GM18507 (cell line): ENCODE measurements at regions not wholly inside any gene's neighbourhood (a gene's known extent, or its start where the extent isn't known, plus 50 kb on each side); places are given as distances from the start of the nearest gene placed in this dataset.

Source experiments
- DNase-seq: peaks from one replicate; pipeline ENCODE4 v3.0.0; 2011; ENCODE audit warnings: low read depth; ENCODE audit not compliant: insufficient read length; ENCODE audit errors: extremely low spot score
- FAIRE-seq: peaks from 2 replicates; lab custom pipeline; 2011; peaks lifted over from hg19 to GRCh38; lab: Jason Lieb, UNC

GRCh38 chr10:133008736-133009135, 66.4 kb upstream of the CFAP46 start:
- no peak for FAIRE-seq
- DNase-seq, result no peak

- FAIRE-seq (no peak), DNase-seq (no peak)
Measured at GRCh38 chr10:133008196-133008595, 65.8 kb upstream of the CFAP46 start.

DNA sequence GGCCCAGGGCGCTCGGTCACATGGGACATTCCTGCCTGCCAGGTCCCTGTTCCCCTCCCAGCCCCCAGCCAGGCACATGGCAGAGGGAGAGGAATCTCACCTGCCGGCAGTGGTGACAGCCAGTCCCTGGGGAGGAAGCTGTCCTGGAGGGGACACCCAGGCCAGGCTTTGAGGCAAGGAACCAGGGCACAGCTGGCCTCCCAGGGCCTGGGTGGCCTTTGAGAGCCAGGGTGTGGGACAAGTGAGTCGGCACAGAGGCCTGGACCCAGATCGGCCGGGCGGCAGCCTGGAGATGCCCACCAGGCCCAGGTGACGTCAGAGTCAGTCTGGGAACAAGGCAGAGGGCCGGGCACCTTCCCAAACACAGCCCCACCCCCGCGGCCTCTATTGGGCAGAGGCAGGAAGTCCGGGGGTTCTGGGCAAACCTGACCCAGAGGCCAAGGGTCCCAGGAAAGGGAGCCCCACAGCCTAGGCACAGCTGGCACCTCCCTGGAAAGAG, 65.0 kb upstream of the CFAP46 start:
- no peak for DNase-seq
- no peak for FAIRE-seq

DNA sequence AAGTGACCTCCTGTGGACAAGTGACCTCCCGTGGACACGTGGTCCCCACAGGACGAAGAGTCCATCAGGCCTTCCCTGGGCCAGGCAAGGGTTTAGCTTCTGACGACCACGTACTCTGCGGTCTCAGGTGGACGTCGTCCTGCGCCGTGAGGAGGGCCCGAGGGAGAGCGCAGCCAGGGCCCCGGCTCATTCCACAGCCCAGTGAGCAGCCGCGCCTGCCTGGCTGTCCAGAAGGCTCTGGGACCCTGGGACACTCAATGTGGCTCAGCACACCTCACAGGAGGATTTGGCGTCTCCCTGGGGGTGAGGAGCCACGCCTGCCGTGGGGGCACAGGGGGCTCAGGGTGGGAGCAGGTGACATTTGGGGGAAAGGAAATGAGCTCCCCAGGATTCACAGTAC, 64.4 kb upstream of the CFAP46 start:
- DNase-seq, result no peak
- no peak for FAIRE-seq

GRCh38 chr10:133006202-133006601, 63.8 kb upstream of the CFAP46 start:
- no peak for FAIRE-seq
- DNase-seq, result no peak

GRCh38 chr10:133004478-133004877, 62.1 kb upstream of the CFAP46 start:
- no peak for DNase-seq
- FAIRE-seq, result no peak

- DNase-seq (no peak), FAIRE-seq (no peak)
Measured at GRCh38 chr10:133003188-133003587, 60.8 kb upstream of the CFAP46 start.

- no peak for DNase-seq
- no peak for FAIRE-seq
Measured at GRCh38 chr10:133002685-133003084, 60.3 kb upstream of the CFAP46 start.

- DNase-seq (no peak), FAIRE-seq (no peak)
Measured at GRCh38 chr10:133001114-133001513, 58.7 kb upstream of the CFAP46 start.

DNA sequence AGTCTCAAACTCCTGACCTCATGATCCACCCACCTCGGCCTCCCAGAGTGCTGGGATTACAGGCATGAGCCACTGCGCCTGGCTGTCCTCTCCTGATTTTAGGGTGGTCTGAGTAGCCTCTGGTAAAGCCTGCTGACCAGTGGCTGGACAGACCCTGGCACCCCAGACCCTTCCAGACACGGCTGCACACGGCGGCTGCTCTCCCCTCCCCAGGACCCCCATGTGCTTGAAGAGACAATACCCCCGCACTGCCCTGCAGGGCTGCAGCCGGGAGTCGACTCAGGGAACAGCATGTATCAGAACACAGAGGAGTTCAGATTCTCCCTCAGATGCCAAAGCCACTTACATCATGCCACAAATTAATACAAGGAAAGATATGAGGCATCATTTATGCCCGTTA, 58.3 kb upstream of the CFAP46 start:
- DNase-seq (no peak), FAIRE-seq (no peak)

GRCh38 chr10:132997517-132998265, 55.3 kb upstream of the CFAP46 start:
- DNase-seq (no peak), FAIRE-seq (no peak)

DNA sequence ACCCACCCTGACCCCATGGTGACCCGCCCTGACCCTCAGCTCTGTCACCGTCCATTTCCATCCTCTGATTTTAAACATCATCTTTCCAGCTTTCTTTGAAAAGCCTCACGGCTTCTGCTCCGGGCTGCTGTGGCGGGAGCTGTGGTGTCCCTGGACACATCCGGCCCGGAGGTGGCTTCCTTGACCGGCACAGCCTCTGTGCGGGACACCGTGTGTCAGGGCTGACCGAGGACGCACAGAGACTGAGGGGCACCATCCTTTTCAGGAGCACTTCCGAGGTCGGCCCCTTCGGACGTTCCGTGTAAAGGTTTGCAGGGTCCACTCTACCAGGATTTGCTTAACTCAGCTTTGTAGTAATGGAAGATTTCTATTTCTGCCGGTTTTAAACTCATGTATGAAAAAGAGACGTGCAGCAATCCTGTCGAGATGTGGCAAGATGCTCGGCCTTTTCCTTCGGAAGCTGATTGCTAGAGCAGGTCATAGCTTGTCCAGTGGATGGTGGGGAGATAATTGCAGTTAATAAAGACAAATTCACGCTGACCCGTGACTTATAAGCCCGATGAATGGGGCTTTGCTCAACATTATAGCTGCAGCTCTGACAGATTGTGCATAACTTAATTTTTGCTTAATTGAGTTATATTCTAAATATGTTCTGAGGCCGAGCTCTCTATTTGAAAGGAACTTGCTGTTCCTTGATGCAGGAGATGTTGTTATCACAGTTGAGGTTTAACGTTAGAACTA, 54.4 kb upstream of the CFAP46 start:
- DNase-seq (no peak), FAIRE-seq (no peak)

DNA sequence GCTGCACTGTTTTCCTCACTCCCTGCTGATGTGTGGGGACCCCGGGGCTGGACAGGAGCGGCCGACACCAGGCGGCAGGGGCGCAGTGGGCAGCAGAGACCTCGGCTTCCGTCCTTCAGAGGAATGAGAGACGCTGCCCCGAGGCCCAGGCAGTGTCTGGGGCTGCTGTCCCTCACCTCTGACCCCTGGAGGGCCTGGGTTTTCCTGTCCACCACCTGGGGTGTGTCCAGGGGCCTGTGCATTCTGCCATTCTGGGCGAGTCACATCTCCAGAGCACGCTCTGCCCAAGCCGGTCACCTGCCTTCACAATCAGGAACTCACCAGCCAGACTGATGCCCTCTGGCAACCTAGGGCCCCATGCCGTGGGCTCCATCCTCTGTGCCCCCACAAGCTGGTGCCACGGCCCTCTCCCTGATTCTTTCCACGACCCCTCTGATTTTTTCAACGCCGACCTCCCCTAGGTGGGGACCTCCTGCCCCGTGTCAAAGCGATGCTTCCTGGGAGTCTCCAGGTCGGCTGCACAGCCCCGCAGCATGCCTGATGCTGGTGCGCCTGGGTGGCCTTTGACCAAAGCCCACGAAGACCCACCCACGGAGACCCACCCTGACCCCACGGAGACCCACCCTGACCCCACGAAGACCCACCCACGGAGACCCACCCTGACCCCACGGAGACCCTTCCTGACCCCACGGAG, 53.7 kb upstream of the CFAP46 start:
- FAIRE-seq, result no peak
- DNase-seq, result no peak

- no peak for FAIRE-seq
- no peak for DNase-seq
Measured at GRCh38 chr10:132994811-132995210, 52.4 kb upstream of the CFAP46 start.

DNA sequence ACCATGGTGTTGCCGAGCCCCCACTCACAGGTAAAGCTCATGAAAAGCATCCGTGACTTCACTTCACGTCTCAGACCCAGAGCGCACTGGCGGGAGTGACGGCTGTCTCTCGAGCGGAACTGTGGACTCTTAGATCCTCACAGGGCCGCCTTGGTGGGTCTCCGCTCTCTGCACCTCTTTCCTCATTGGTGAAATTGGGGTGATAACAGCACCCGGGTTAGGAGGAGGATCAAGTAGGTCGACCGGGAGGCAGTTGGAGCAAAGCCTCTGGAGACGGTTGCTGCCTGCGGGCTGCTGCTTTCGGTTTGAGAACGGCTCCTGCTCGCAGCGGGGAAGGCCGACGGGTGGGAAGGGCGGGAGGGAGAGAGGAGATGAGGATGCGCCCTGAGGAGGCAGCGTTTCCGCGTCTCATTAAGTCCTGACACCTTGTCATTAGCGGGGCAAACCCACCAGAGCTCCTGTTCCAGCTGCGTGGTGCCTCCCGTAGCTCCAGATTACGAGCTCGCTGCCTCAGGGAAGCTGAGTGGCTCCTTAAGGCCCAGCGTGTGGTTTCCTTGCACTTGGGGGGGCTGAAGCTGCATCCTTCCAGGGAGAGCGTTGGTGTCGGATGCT, 51.9 kb upstream of the CFAP46 start:
- FAIRE-seq (no peak), DNase-seq (no peak)

DNA sequence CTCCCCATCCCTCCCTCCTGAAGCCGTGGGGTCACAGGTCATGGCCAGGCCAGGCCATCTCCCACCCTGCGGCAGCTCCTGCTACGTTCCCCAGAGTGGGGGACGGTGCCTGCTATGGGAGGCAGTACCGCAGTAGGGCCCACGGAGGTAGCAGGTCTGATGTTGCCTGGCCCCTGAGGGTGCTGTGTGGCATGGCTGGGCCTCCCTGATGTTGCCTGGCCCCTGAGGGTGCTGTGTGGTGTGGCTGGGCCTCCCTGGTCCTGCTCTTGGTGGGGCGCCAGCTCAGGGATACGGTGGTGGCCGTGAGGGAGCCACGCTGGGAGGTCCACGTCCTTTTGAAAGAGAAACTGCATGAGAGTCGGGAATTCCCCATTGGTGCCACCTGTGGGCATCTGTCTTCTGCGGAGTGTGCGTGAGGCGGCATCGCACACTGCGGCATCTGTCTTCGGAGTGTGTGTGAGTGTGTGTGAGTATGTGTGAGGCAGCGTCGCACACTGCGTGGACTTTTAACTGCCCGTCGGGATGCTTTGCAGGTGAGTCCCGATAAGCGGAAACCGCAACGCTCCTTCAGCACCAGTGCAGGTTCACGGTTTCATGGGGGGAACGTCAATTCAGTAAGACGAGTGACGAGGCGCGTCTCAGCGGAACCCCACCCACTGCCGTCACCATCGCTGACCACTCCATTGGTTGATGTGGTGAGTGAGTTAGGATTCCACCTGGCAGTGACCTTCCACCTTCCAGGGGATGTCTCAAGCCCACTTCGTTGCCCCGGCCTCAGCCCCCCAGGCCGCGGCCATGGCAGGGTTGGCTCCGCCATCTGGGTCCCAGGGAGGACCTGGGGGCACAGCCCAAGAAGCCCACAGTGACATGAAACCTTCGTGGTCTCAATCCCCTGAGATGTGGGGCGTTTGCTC, 51.2 kb upstream of the CFAP46 start:
- no peak for FAIRE-seq
- DNase-seq, result no peak

DNA sequence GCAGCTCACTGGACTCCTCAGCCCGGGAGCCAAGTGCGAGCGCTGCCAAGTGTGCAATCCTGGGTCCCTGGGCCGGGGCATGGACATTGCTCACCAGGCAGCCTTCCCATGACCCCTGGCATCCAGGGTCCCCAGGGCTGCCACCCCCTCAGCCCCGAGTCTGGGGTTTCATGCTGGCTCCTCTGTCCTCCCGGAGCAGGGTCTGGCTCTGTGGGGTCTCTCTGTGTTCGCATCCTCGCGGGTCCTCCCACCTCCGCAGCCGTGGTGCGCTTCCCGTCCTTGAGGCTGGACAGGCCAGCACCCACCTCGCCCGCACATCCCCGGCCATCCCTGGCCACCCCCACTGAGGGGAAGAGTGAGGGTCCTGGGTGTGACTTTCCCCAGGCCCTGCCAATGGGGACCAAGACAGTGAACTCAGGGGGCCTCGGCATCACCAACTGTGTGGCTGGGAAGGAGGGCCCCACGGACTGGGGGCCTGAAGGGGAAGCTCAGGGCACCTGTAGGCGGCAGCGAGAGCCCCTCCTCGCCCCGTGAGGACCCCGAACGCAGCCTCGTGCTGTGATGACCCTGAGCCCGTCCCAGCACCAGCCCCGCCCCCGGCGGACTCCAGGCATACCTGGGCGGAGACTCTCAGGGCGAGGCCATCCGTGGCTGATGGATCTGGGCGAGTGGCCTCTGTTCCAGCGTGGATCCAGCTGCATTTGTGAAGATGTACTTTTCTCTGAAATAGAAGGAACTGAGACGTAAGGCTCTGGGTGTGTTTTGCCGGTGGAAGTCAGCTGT, 50.3 kb upstream of the CFAP46 start:
- FAIRE-seq, result no peak
- DNase-seq, result no peak
